ENCODE measurements at regions not wholly inside any gene's neighbourhood (a gene's known extent, or its start where the extent isn't known, plus 50 kb on each side); places are given as distances from the start of the nearest gene placed in this dataset.

GRCh38 chr16:26901983-26902382 is 164.7 kb upstream of the C16orf82 start:
- no peaks in the 10 kb centered on the region for H3K4me1 ChIP-seq (ENCODE audit: control insufficient read depth, insufficient read depth, low read length, poor library complexity, severe bottlenecking)
- Mint-ChIP-seq H3K9me3 (no peaks in the 10 kb centered on the region), H3K4me1 (no peaks in the 10 kb centered on the region), H3K4me3 (no peak overlapping the region), H3K27me3 (peaks cover 17% of the 10 kb centered on the region), H3K27ac (no peak overlapping the region), H3K36me3 (no peaks in the 10 kb centered on the region)
- ATAC-seq (ENCODE audit: low read depth in 2 of 2) = no peak
- no peak overlapping the region for H3K4me3 ChIP-seq (ENCODE audit: low read depth, low read length)
- peaks cover 3% of the 10 kb centered on the region for H3K27me3 ChIP-seq (ENCODE audit: control insufficient read depth, insufficient read depth, low read length)
- no peaks in the 10 kb centered on the region for H3K36me3 ChIP-seq (ENCODE audit: control insufficient read depth, insufficient read depth, low read length)
- no peaks in the 10 kb centered on the region for H3K9me3 ChIP-seq (ENCODE audit: control insufficient read depth in 2 of 2, low read length in 2 of 2)
- no peak for DNase-seq
- H3K27ac ChIP-seq (ENCODE audit: insufficient read depth, low read length, poor library complexity, severe bottlenecking) = no peak overlapping the region

DNA sequence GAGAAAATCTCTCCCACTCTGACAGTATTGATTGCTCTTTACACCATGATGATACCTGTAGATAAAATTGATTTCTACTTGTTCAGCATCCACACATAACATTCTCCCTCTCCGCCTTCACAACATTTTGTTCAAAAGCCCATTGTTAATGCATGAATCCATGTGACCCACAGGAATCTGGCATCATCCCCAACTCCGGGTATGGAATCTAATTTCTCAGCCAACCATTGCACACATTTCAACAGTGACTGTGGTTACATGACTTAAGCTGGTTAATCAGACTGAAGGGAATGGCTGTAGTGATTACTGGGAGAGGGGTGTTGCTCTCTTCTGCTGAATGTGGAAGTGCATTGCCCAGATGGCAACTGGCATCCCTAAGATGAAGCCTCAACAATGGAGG is 161.4 kb upstream of the C16orf82 start:
- peaks cover 3% of the 10 kb centered on the region for H3K27me3 ChIP-seq (ENCODE audit: control insufficient read depth, insufficient read depth, low read length)
- H3K4me1 ChIP-seq (ENCODE audit: control insufficient read depth, insufficient read depth, low read length, poor library complexity, severe bottlenecking) = no peaks in the 10 kb centered on the region
- Mint-ChIP-seq H3K27ac (no peak overlapping the region), H3K27me3 (peaks cover 6% of the 10 kb centered on the region), H3K4me3 (no peak overlapping the region), H3K4me1 (no peaks in the 10 kb centered on the region), H3K36me3 (no peaks in the 10 kb centered on the region), H3K9me3 (peaks cover 0 to 2% (median 0%) of the 10 kb centered on the region in 7 donors)
- H3K4me3 ChIP-seq (ENCODE audit: low read depth, low read length) = no peak overlapping the region
- DNase-seq = no peak
- no peaks in the 10 kb centered on the region for H3K36me3 ChIP-seq (ENCODE audit: control insufficient read depth, insufficient read depth, low read length)
- ATAC-seq (ENCODE audit: low read depth in 2 of 2) = no peak
- no peaks in the 10 kb centered on the region for H3K9me3 ChIP-seq (ENCODE audit: control insufficient read depth in 2 of 2, low read length in 2 of 2)
- no peak overlapping the region for H3K27ac ChIP-seq (ENCODE audit: insufficient read depth, low read length, poor library complexity, severe bottlenecking)

GRCh38 chr16:26909623-26910022 is 157.1 kb upstream of the C16orf82 start:
- Histone ChIP-seq H3K27me3 (ENCODE audit: control insufficient read depth, insufficient read depth, low read length) (no peaks in the 10 kb centered on the region), H3K36me3 (ENCODE audit: control insufficient read depth, insufficient read depth, low read length) (no peaks in the 10 kb centered on the region), H3K4me1 (ENCODE audit: control insufficient read depth, insufficient read depth, low read length, poor library complexity, severe bottlenecking) (no peaks in the 10 kb centered on the region), H3K9me3 (ENCODE audit: control insufficient read depth in 2 of 2, low read length in 2 of 2) (no peaks in the 10 kb centered on the region), H3K4me3 (ENCODE audit: low read depth, low read length) (no peak overlapping the region), H3K27ac (ENCODE audit: insufficient read depth, low read length, poor library complexity, severe bottlenecking) (no peak overlapping the region)
- no peaks in the 10 kb centered on the region for H3K27me3 Mint-ChIP-seq
- H3K9me3 Mint-ChIP-seq = peaks cover 0 to 3% (median 0%) of the 10 kb centered on the region in 7 donors
- DNase-seq (no peak), ATAC-seq (ENCODE audit: low read depth in 2 of 2) (no peak)
- H3K4me3 Mint-ChIP-seq = no peak overlapping the region
- H3K4me1 Mint-ChIP-seq = no peaks in the 10 kb centered on the region
- H3K36me3 Mint-ChIP-seq = no peaks in the 10 kb centered on the region
- H3K27ac Mint-ChIP-seq = no peak overlapping the region

- ATAC-seq (ENCODE audit: low read depth in 2 of 2) (no peak), DNase-seq (no peak)
- no peak overlapping the region for H3K27ac ChIP-seq (ENCODE audit: insufficient read depth, low read length, poor library complexity, severe bottlenecking)
- peaks cover 0 to 3% (median 0%) of the 10 kb centered on the region in 7 donors for H3K9me3 Mint-ChIP-seq
- H3K27me3 Mint-ChIP-seq = no peaks in the 10 kb centered on the region
- no peaks in the 10 kb centered on the region for H3K4me1 Mint-ChIP-seq
- H3K27me3 ChIP-seq (ENCODE audit: control insufficient read depth, insufficient read depth, low read length) = no peaks in the 10 kb centered on the region
- H3K4me3 ChIP-seq (ENCODE audit: low read depth, low read length) = no peak overlapping the region
- no peaks in the 10 kb centered on the region for H3K36me3 ChIP-seq (ENCODE audit: control insufficient read depth, insufficient read depth, low read length)
- no peaks in the 10 kb centered on the region for H3K9me3 ChIP-seq (ENCODE audit: control insufficient read depth in 2 of 2, low read length in 2 of 2)
- no peak overlapping the region for H3K4me3 Mint-ChIP-seq
- no peak overlapping the region for H3K27ac Mint-ChIP-seq
- H3K4me1 ChIP-seq (ENCODE audit: control insufficient read depth, insufficient read depth, low read length, poor library complexity, severe bottlenecking) = no peaks in the 10 kb centered on the region
- no peaks in the 10 kb centered on the region for H3K36me3 Mint-ChIP-seq
Measured at GRCh38 chr16:26911436-26911835, 155.3 kb upstream of the C16orf82 start.

- Mint-ChIP-seq H3K27ac (no peak overlapping the region), H3K4me1 (no peaks in the 10 kb centered on the region), H3K27me3 (no peaks in the 10 kb centered on the region), H3K4me3 (no peak overlapping the region), H3K9me3 (peaks cover 0 to 3% (median 0%) of the 10 kb centered on the region in 7 donors), H3K36me3 (no peaks in the 10 kb centered on the region)
- Histone ChIP-seq H3K4me3 (ENCODE audit: low read depth, low read length) (no peak overlapping the region), H3K9me3 (ENCODE audit: control insufficient read depth in 2 of 2, low read length in 2 of 2) (no peaks in the 10 kb centered on the region), H3K36me3 (ENCODE audit: control insufficient read depth, insufficient read depth, low read length) (no peaks in the 10 kb centered on the region), H3K27ac (ENCODE audit: insufficient read depth, low read length, poor library complexity, severe bottlenecking) (no peak overlapping the region), H3K27me3 (ENCODE audit: control insufficient read depth, insufficient read depth, low read length) (no peaks in the 10 kb centered on the region), H3K4me1 (ENCODE audit: control insufficient read depth, insufficient read depth, low read length, poor library complexity, severe bottlenecking) (no peaks in the 10 kb centered on the region)
- ATAC-seq (ENCODE audit: low read depth in 2 of 2) = no peak
- no peak for DNase-seq
Measured at GRCh38 chr16:26913851-26914250, 152.9 kb upstream of the C16orf82 start.

GRCh38 chr16:26930786-26931581 is 135.7 kb upstream of the C16orf82 start:
- H3K27me3 Mint-ChIP-seq = no peaks in the 10 kb centered on the region
- ATAC-seq (ENCODE audit: low read depth in 2 of 2) = no peak

GRCh38 chr16:26950636-26951035 is 116.1 kb upstream of the C16orf82 start:
- H3K4me3 ChIP-seq (ENCODE audit: low read depth, low read length) = no peak overlapping the region
- no peaks in the 10 kb centered on the region for H3K9me3 ChIP-seq (ENCODE audit: control insufficient read depth in 2 of 2, low read length in 2 of 2)
- H3K27ac ChIP-seq (ENCODE audit: insufficient read depth, low read length, poor library complexity, severe bottlenecking) = no peak overlapping the region
- Mint-ChIP-seq H3K4me1 (no peaks in the 10 kb centered on the region), H3K36me3 (no peaks in the 10 kb centered on the region), H3K9me3 (peaks cover 0 to 4% (median 0%) of the 10 kb centered on the region in 7 donors), H3K4me3 (no peak overlapping the region), H3K27ac (no peak overlapping the region), H3K27me3 (peaks cover 12% of the 10 kb centered on the region)
- ATAC-seq (ENCODE audit: low read depth in 2 of 2) = no peak
- no peaks in the 10 kb centered on the region for H3K4me1 ChIP-seq (ENCODE audit: control insufficient read depth, insufficient read depth, low read length, poor library complexity, severe bottlenecking)
- DNase-seq = no peak
- H3K36me3 ChIP-seq (ENCODE audit: control insufficient read depth, insufficient read depth, low read length) = no peaks in the 10 kb centered on the region
- peaks cover 2% of the 10 kb centered on the region for H3K27me3 ChIP-seq (ENCODE audit: control insufficient read depth, insufficient read depth, low read length)

More at GRCh38 chr16:26930786-26931581, 135.7 kb upstream of the C16orf82 start:
- no peaks in the 10 kb centered on the region for H3K36me3 ChIP-seq (ENCODE audit: control insufficient read depth, insufficient read depth, low read length)
- H3K36me3 Mint-ChIP-seq = no peaks in the 10 kb centered on the region
- H3K4me1 ChIP-seq (ENCODE audit: control insufficient read depth, insufficient read depth, low read length, poor library complexity, severe bottlenecking) = no peaks in the 10 kb centered on the region
- H3K9me3 Mint-ChIP-seq = peaks cover 0 to 4% (median 2%) of the 10 kb centered on the region in 7 donors
- no peak overlapping the region for H3K4me3 ChIP-seq (ENCODE audit: low read depth, low read length)
- no peaks in the 10 kb centered on the region for H3K9me3 ChIP-seq (ENCODE audit: control insufficient read depth in 2 of 2, low read length in 2 of 2)
- DNase-seq = no peak
- H3K27ac ChIP-seq (ENCODE audit: insufficient read depth, low read length, poor library complexity, severe bottlenecking) = no peak overlapping the region
- H3K4me3 Mint-ChIP-seq = no peak overlapping the region
- H3K27ac Mint-ChIP-seq = peak overlapping the region in 1 of 3 donors; percentile 4
- no peaks in the 10 kb centered on the region for H3K4me1 Mint-ChIP-seq
- peaks cover 1% of the 10 kb centered on the region for H3K27me3 ChIP-seq (ENCODE audit: control insufficient read depth, insufficient read depth, low read length)

- no peaks in the 10 kb centered on the region for H3K36me3 Mint-ChIP-seq
- ATAC-seq (ENCODE audit: low read depth in 2 of 2) (no peak), DNase-seq (no peak)
- H3K27me3 Mint-ChIP-seq = peaks cover 12% of the 10 kb centered on the region
- H3K27me3 ChIP-seq (ENCODE audit: control insufficient read depth, insufficient read depth, low read length) = peaks cover 2% of the 10 kb centered on the region
- H3K27ac Mint-ChIP-seq = no peak overlapping the region
- no peaks in the 10 kb centered on the region for H3K4me1 Mint-ChIP-seq
- H3K27ac ChIP-seq (ENCODE audit: insufficient read depth, low read length, poor library complexity, severe bottlenecking) = no peak overlapping the region
- no peak overlapping the region for H3K4me3 ChIP-seq (ENCODE audit: low read depth, low read length)
- no peaks in the 10 kb centered on the region for H3K36me3 ChIP-seq (ENCODE audit: control insufficient read depth, insufficient read depth, low read length)
- H3K9me3 Mint-ChIP-seq = peaks cover 0 to 4% (median 0%) of the 10 kb centered on the region in 7 donors
- no peaks in the 10 kb centered on the region for H3K9me3 ChIP-seq (ENCODE audit: control insufficient read depth in 2 of 2, low read length in 2 of 2)
- no peaks in the 10 kb centered on the region for H3K4me1 ChIP-seq (ENCODE audit: control insufficient read depth, insufficient read depth, low read length, poor library complexity, severe bottlenecking)
- H3K4me3 Mint-ChIP-seq = no peak overlapping the region
Measured at GRCh38 chr16:26951950-26952349, 114.8 kb upstream of the C16orf82 start.
